ENCODE measurements at regions not wholly inside any gene's neighbourhood (a gene's known extent, or its start where the extent isn't known, plus 50 kb on each side); places are given as distances from the start of the nearest gene placed in this dataset.

GRCh38 chr5:18807256-18808149 lies 1173.2 kb downstream of the TAF11L14 start:
- 89 to 91% methylated on average over 10 of the region's 10 CpGs for WGBS, 2 donors
- Histone ChIP-seq H3K27ac (ENCODE audit: low read depth in 1 of 2, low read length in 1 of 2) (no peak overlapping the region), H3K36me3 (ENCODE audit: control insufficient read depth in 4 of 4, insufficient read depth in 4 of 4, low read length in 4 of 4) (no peaks in the 10 kb centered on the region), H3K4me3 (no peak overlapping the region), H3K9me3 (ENCODE audit: control insufficient read depth in 4 of 4, insufficient read depth in 3 of 4, low read length in 3 of 4) (no peaks in the 10 kb centered on the region), H3K9ac (ENCODE audit: insufficient read depth in 1 of 2, low read length in 2 of 2) (no peak overlapping the region), H3K27me3 (ENCODE audit: control insufficient read depth in 3 of 3, insufficient read depth in 3 of 3, low read length in 2 of 3) (no peaks in the 10 kb centered on the region), H3K4me1 (ENCODE audit: control insufficient read depth in 5 of 5, insufficient read depth in 5 of 5, low read length in 5 of 5) (no peaks in the 10 kb centered on the region)
- TF ChIP-seq CTCF (IDR thresholded peaks at IDR 0.05; ENCODE audit: control extremely low read depth, extremely low read depth) = no peak
- ATAC-seq (ENCODE audit: insufficient read depth, low FRiP score) = no peak
- no peak for DNase-seq

GRCh38 chr5:18811661-18812060 lies 1176.3 kb downstream of the CDH18 start:
- WGBS, 2 donors = 69 to 79% methylated on average over 4 of the region's 4 CpGs
- TF ChIP-seq CTCF (IDR thresholded peaks at IDR 0.05; ENCODE audit: control extremely low read depth, extremely low read depth) = no peak
- peaks cover 0 to 3% (median 0%) of the 10 kb centered on the region in 4 donors for H3K9me3 ChIP-seq (ENCODE audit: control insufficient read depth in 4 of 4, insufficient read depth in 3 of 4, low read length in 3 of 4)
- H3K27me3 ChIP-seq (ENCODE audit: control insufficient read depth in 3 of 3, insufficient read depth in 3 of 3, low read length in 2 of 3) = no peaks in the 10 kb centered on the region
- no peak overlapping the region for H3K9ac ChIP-seq (ENCODE audit: insufficient read depth in 1 of 2, low read length in 2 of 2)
- ATAC-seq (ENCODE audit: insufficient read depth, low FRiP score) (no peak), DNase-seq (peak in 2 of 3 donors; percentile 1 to 8)
- no peak overlapping the region for H3K27ac ChIP-seq (ENCODE audit: low read depth in 1 of 2, low read length in 1 of 2)
- H3K4me1 ChIP-seq (ENCODE audit: control insufficient read depth in 5 of 5, insufficient read depth in 5 of 5, low read length in 5 of 5) = no peaks in the 10 kb centered on the region
- no peak overlapping the region for H3K4me3 ChIP-seq
- H3K36me3 ChIP-seq (ENCODE audit: control insufficient read depth in 4 of 4, insufficient read depth in 4 of 4, low read length in 4 of 4) = no peaks in the 10 kb centered on the region

GRCh38 chr5:18828351-18828750 lies 1159.6 kb downstream of the CDH18 start:
- H3K9me3 ChIP-seq (ENCODE audit: control insufficient read depth in 4 of 4, insufficient read depth in 3 of 4, low read length in 3 of 4) = peaks cover 0 to 4% (median 0%) of the 10 kb centered on the region in 4 donors
- no peak overlapping the region for H3K27ac ChIP-seq (ENCODE audit: low read depth in 1 of 2, low read length in 1 of 2)
- no peaks in the 10 kb centered on the region for H3K4me1 ChIP-seq (ENCODE audit: control insufficient read depth in 5 of 5, insufficient read depth in 5 of 5, low read length in 5 of 5)
- H3K9ac ChIP-seq (ENCODE audit: insufficient read depth in 1 of 2, low read length in 2 of 2) = no peak overlapping the region
- ATAC-seq (ENCODE audit: insufficient read depth, low FRiP score) (no peak), DNase-seq (no peak)
- WGBS, 2 donors = 97 to 100% methylated on average over 1 of the region's 1 CpG
- no peak overlapping the region for H3K4me3 ChIP-seq
- H3K36me3 ChIP-seq (ENCODE audit: control insufficient read depth in 4 of 4, insufficient read depth in 4 of 4, low read length in 4 of 4) = no peaks in the 10 kb centered on the region
- TF ChIP-seq CTCF (IDR thresholded peaks at IDR 0.05; ENCODE audit: control extremely low read depth, extremely low read depth) = no peak
- no peaks in the 10 kb centered on the region for H3K27me3 ChIP-seq (ENCODE audit: control insufficient read depth in 3 of 3, insufficient read depth in 3 of 3, low read length in 2 of 3)
